Muscle of back (tissue), 3 donors: ENCODE measurements at regions not wholly inside any gene's neighbourhood (a gene's known extent, or its start where the extent isn't known, plus 50 kb on each side); places are given as distances from the start of the nearest gene placed in this dataset.
"Not testable (repeated sequence)": the region's sequence is repeated elsewhere in the genome, so short reads cannot be mapped to it uniquely, and the experiment has no call there.

ENCODE experiments used
- DNase-seq, 3 donors: peaks; one replicate each; pipeline versions ENCODE4 v3.0.0 to v3.0.0-alpha.2; 2013

- DNase-seq: no peak
These were observed 276.4 kb downstream of the VRK1 start for GRCh38 chr14:97073622-97074021.

DNA sequence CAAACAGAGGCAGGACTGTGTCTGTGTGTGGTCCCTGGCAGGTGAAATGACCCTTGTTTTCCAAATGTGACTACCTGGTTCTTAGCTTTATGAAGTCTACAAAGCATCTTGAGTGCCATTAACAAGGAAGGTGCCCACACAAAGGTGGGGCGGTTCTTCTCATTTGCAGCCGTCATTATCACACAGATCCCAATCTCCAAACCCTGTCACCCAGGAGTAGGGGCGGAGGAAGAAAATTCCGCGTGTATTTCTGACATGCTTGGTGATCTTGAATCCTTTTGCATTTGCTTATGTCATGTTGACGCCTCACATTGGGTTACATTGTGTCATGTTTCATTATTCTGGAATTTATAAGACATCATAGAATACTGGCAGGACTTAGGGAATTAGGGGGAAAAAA lies 277.3 kb downstream of the VRK1 start:
- no peak for DNase-seq

GRCh38 chr14:97074856-97075255 lies 277.7 kb downstream of the VRK1 start:
- DNase-seq: no peak

- DNase-seq: peak; percentile 33 to 74 (median 52)
These were observed 280.1 kb downstream of the VRK1 start for GRCh38 chr14:97077253-97077653.

GRCh38 chr14:97077687-97078086 lies 280.5 kb downstream of the VRK1 start:
- no peak for DNase-seq

- DNase-seq: no peak
These were observed 283.8 kb downstream of the VRK1 start for GRCh38 chr14:97080991-97081390.

GRCh38 chr14:97095269-97095668 lies 298.1 kb downstream of the VRK1 start:
- no peak for DNase-seq

DNA sequence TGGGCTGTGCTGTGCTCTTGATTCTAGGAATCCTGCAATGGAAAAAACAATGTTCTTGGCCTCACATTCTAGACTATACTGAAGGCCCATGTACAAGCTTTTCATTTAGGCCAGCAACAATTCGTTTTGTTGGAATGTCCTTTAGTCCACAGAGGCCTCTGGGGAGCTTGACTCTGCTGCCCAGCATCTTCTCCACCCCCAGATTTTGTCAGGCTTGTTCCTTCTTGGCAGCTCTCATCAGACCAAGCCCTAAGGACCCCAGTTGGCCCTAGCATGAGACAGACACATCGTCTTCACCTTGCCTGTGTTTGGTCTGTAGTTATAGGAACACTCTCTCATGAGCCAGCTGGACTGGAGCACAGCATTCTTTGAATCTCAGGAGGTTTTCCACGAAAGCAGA lies 300.1 kb downstream of the VRK1 start:
- peak in 2 of 3 donors; percentile 34 to 68 for DNase-seq

DNA sequence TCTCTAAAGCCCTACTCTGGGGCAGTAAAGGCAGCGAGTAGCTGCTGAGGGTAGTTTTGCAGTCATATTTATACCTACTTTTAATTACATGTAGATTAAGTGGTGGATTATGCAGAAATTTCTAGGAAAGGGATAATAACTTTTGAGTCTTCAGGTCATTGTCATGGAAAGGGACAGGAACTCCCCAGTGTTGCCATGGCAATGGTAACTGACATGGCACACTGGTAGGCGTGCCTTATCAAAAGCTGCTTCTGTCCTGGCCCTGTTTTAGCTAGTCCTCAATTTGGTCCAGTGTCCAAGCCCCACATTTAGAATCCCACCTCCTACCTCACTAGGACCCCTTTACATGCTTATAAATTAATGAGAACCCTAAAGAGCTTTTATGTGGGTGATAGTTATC lies 303.1 kb downstream of the VRK1 start:
- DNase-seq: no peak

GRCh38 chr14:97101561-97101960 lies 304.4 kb downstream of the VRK1 start:
- no peak for DNase-seq

GRCh38 chr14:97104029-97104428 lies 306.8 kb downstream of the VRK1 start:
- no peak for DNase-seq

DNA sequence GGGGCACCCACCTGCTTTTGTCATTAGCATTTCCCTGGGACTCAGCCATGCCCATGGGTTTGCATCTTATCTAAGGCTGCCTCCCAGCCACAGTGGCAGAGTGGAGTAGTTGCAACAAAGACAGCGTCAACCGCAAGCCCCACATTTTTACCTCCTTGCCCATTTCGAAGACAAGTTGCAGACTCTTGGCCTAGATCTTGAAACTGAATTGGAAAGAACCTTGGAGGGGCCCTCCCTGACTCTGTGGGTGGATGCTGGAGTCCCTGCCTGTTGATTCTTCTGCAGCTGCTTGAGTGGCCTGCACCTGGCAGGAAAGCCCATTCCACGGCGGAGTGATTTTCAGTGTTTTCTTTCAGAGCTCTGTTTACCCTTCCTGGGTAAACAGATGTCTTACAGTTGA lies 309.0 kb downstream of the VRK1 start:
- peak in 2 of 3 donors; percentile 3 to 27 for DNase-seq

DNA sequence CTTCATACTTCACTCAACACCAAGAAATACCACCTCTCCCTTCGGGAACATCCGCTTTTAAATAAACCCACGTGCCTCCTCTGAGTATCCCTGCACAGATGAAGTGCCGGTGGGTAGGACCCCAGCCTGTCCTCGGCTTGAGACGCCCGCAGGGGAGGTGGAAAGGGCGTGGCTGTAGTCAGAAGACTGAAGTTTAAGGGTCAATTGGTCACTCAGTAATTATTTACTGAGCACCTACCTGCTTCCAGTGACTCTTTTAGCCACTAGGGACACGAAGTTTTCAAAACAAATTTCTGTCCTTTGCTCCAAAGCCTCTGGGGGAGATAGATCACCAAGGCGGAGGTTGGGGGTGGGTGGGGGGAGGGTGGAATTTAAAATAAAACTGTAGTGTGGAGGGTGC lies 309.4 kb downstream of the VRK1 start:
- no peak for DNase-seq

DNA sequence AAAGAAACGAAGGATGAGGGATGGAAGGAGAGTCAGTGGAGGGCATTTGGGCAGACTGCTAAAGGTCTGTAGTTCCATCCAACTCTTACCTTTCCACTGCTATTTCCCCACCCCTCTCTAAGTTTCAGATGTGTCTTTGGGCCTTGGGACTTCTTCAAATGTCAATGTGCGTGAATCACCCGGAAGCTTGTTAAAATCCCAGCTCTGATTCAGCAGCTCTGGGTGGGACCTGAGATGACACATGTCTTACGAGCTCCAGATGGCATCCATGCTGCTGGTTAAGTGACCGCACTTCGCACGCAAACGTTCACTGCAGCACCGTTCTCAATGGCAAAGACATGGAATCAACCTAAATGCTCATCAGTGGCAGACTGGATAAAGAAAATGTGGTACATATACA lies 309.9 kb downstream of the VRK1 start:
- no peak for DNase-seq

- no peak for DNase-seq
These were observed 310.6 kb downstream of the VRK1 start for GRCh38 chr14:97107760-97108159.

DNA sequence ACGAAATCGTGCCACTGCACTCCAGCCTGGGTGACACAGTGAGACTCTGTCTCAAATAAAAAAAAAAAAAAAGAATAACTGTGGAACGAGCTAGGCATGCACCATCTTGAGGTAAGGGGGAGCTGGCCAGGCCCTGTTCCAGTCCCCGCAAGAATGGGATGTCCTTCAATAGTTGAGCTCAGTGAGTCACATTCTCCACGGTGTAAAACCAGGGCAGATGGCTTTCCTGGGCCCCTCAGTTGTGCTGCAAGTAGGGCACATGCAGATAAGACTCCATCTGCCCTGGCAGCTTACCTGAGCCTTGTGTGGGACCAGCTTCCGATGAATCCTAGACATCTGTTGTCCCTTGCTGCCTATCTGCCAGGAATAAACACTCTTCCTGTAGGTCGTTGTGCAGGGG lies 312.1 kb downstream of the VRK1 start:
- no peak for DNase-seq

GRCh38 chr14:97113339-97113738 lies 316.2 kb downstream of the VRK1 start:
- no peak for DNase-seq

- DNase-seq: no peak
These were observed 319.4 kb downstream of the VRK1 start for GRCh38 chr14:97116546-97116945.

- no peak for DNase-seq
These were observed 320.5 kb downstream of the VRK1 start for GRCh38 chr14:97117693-97118092.

GRCh38 chr14:97120204-97120603 lies 323.0 kb downstream of the VRK1 start:
- no peak for DNase-seq

GRCh38 chr14:97120611-97121031 lies 323.4 kb downstream of the VRK1 start:
- DNase-seq: no peak

DNA sequence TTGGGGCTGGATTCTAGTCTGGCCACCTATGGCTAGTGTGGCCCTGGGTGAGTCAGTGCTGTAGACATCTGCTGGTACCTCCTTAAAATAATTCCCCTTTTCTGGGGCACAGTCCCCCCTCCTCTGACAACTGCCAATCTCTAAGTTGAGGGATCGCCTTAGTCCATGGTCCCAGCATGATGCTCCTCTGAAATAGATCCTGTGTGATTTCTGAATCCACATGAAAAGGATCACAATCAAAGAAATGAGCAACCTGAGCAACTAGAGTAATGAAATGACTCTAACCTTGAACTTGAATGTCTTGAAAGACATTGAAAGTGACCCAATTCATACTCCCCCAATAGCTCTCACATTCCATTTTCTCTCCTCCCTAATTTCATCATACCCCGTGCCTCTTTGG lies 332.5 kb downstream of the VRK1 start:
- no peak for DNase-seq

- DNase-seq: not testable (repeated sequence)
These were observed 338.7 kb downstream of the VRK1 start for GRCh38 chr14:97135847-97136246.

- DNase-seq: no peak
These were observed 340.5 kb downstream of the VRK1 start for GRCh38 chr14:97137705-97138104.

DNA sequence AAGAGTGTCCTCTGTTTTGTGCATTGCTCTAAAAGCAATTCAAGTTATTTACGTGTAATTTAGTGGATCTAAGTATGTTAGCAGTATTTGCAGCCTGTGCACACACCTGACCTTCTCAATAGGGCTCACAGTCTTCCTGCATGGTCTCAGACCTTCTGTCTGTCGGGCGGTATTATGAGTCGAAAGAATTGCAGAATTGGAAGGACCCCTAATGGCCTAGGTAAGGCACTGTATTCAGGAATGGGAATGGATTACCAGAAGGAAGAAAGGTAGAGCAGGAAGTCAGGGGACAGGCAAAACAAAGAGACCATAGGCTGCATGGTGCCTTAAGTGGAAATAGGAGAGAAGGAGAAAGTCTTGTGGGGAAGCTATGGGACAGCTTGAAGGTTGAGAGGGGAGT lies 341.6 kb downstream of the VRK1 start:
- DNase-seq: no peak
